GM15510 (cell line): ENCODE measurements at regions not wholly inside any gene's neighbourhood (a gene's known extent, or its start where the extent isn't known, plus 50 kb on each side); places are given as distances from the start of the nearest gene placed in this dataset.

Source experiments
- POLR2A ChIP-seq: IDR thresholded peaks from 3 replicates; pipeline ENCODE4 v1.6.1; 2011; ENCODE audit warnings: borderline replicate concordance; ENCODE audit not compliant: insufficient read length; ENCODE audit errors: extremely low read depth

- no peak for TF ChIP-seq POLR2A
Observed at GRCh38 chr5:124538191-124538590, 208.2 kb downstream of the ZNF608 start.

- TF ChIP-seq POLR2A: no peak
Observed at GRCh38 chr5:124537522-124537921, 208.9 kb downstream of the ZNF608 start.

- TF ChIP-seq POLR2A: no peak
Observed at GRCh38 chr5:124537107-124537506, 209.3 kb downstream of the ZNF608 start.

GRCh38 chr5:124536333-124536732 lies 210.1 kb downstream of the ZNF608 start:
- TF ChIP-seq POLR2A: no peak

- TF ChIP-seq POLR2A: no peak
Observed at GRCh38 chr5:124530916-124531315, 215.5 kb downstream of the ZNF608 start.

GRCh38 chr5:124528838-124529237 lies 217.6 kb downstream of the ZNF608 start:
- TF ChIP-seq POLR2A: no peak

- TF ChIP-seq POLR2A: no peak
Observed at GRCh38 chr5:124527220-124527991, 219.0 kb downstream of the ZNF608 start.

- no peak for TF ChIP-seq POLR2A
Observed at GRCh38 chr5:124524552-124525232, 221.7 kb downstream of the ZNF608 start.

GRCh38 chr5:124523897-124524296 lies 222.5 kb downstream of the ZNF608 start:
- TF ChIP-seq POLR2A: no peak

- TF ChIP-seq POLR2A: no peak
Observed at GRCh38 chr5:124522992-124523391, 223.4 kb downstream of the ZNF608 start.

- no peak for TF ChIP-seq POLR2A
Observed at GRCh38 chr5:124521461-124522230, 224.8 kb downstream of the ZNF608 start.

GRCh38 chr5:124519396-124519795 lies 227.0 kb downstream of the ZNF608 start:
- TF ChIP-seq POLR2A: no peak

- TF ChIP-seq POLR2A: no peak
Observed at GRCh38 chr5:124516567-124516966, 229.9 kb downstream of the ZNF608 start.

- no peak for TF ChIP-seq POLR2A
Observed at GRCh38 chr5:124515497-124516245, 230.8 kb downstream of the ZNF608 start.

GRCh38 chr5:124514956-124515355 lies 231.5 kb downstream of the ZNF608 start:
- no peak for TF ChIP-seq POLR2A

- no peak for TF ChIP-seq POLR2A
Observed at GRCh38 chr5:124512952-124513632, 233.3 kb downstream of the ZNF608 start.
